ENCODE measurements at regions not wholly inside any gene's neighbourhood (a gene's known extent, or its start where the extent isn't known, plus 50 kb on each side); places are given as distances from the start of the nearest gene placed in this dataset.

- no peaks in the 10 kb centered on the region for H3K36me3 ChIP-seq (ENCODE audit: control insufficient read depth in 2 of 2, extremely low read depth in 1 of 2, insufficient read depth in 1 of 2, low read length in 1 of 2)
- no peak overlapping the region for H3K27ac Mint-ChIP-seq
- no peak overlapping the region for H3K27ac ChIP-seq (ENCODE audit: low read length)
- H3K4me1 Mint-ChIP-seq: no peaks in the 10 kb centered on the region
- no peak for DNase-seq
- H3K27me3 ChIP-seq (replicated peaks in 1 of 2; ENCODE audit: control insufficient read depth in 2 of 2, extremely low read depth in 1 of 2, insufficient read depth in 2 of 2, low read length in 1 of 2): peaks cover 0 to 3% of the 10 kb centered on the region in 2 experiments
- H3K4me1 ChIP-seq (ENCODE audit: control insufficient read depth in 1 of 2, extremely low read depth in 1 of 2, insufficient read depth in 2 of 2, low read length in 2 of 2): no peaks in the 10 kb centered on the region
- no peak overlapping the region for H3K4me3 Mint-ChIP-seq
- no peaks in the 10 kb centered on the region for H3K36me3 Mint-ChIP-seq
- H3K4me3 ChIP-seq (ENCODE audit: control insufficient read depth in 1 of 2, extremely low read depth in 1 of 2, low read length in 1 of 2): no peak overlapping the region
- no peaks in the 10 kb centered on the region for H3K27me3 Mint-ChIP-seq
- peaks cover 0 to 5% (median 0%) of the 10 kb centered on the region in 3 donors for H3K9me3 Mint-ChIP-seq
- ChIA-PET CTCF (no interaction called here), POLR2A (no interaction called here)
- ATAC-seq (replicated peaks in 1 of 4): no peak
- WGBS (ENCODE audit: insufficient coverage): no CpG with 5 or more reads among the region's 1 CpG
- no peaks in the 10 kb centered on the region for H3K9me3 ChIP-seq
Measured at GRCh38 chr2:217183471-217183870, 323.6 kb upstream of the TNP1 start.

GRCh38 chr2:217182926-217183325, 323.1 kb upstream of the TNP1 start:
- CTCF ChIA-PET: no interaction called here
- H3K27me3 ChIP-seq (replicated peaks in 1 of 2; ENCODE audit: control insufficient read depth in 2 of 2, extremely low read depth in 1 of 2, insufficient read depth in 2 of 2, low read length in 1 of 2): peaks cover 0 to 3% of the 10 kb centered on the region in 2 experiments
- no peak overlapping the region for H3K4me3 Mint-ChIP-seq

GRCh38 chr2:217181512-217181911, 321.6 kb upstream of the TNP1 start:
- Histone ChIP-seq H3K36me3 (ENCODE audit: control insufficient read depth in 2 of 2, extremely low read depth in 1 of 2, insufficient read depth in 1 of 2, low read length in 1 of 2) (no peaks in the 10 kb centered on the region), H3K27ac (ENCODE audit: low read length) (no peak overlapping the region), H3K9me3 (no peaks in the 10 kb centered on the region), H3K27me3 (replicated peaks in 1 of 2; ENCODE audit: control insufficient read depth in 2 of 2, extremely low read depth in 1 of 2, insufficient read depth in 2 of 2, low read length in 1 of 2) (no peaks in the 10 kb centered on the region), H3K4me3 (ENCODE audit: control insufficient read depth in 1 of 2, extremely low read depth in 1 of 2, low read length in 1 of 2) (no peak overlapping the region), H3K4me1 (ENCODE audit: control insufficient read depth in 1 of 2, extremely low read depth in 1 of 2, insufficient read depth in 2 of 2, low read length in 2 of 2) (no peaks in the 10 kb centered on the region)
- ChIA-PET POLR2A (interaction anchor here in 1 of 2 donors (0.6 kb wide), 1 partner anchor 9 kb away, joined by 3 read pairs; no protein-coding TSS in a partner anchor), CTCF (no interaction called here)
- H3K9me3 Mint-ChIP-seq: peaks cover 0 to 5% (median 0%) of the 10 kb centered on the region in 3 donors
- H3K27ac Mint-ChIP-seq: no peak overlapping the region
- H3K4me3 Mint-ChIP-seq: no peak overlapping the region
- no peaks in the 10 kb centered on the region for H3K4me1 Mint-ChIP-seq
- H3K27me3 Mint-ChIP-seq: no peaks in the 10 kb centered on the region
- no peaks in the 10 kb centered on the region for H3K36me3 Mint-ChIP-seq
- DNase-seq: no peak
- ATAC-seq (replicated peaks in 1 of 4): no peak

More at GRCh38 chr2:217182926-217183325, 323.1 kb upstream of the TNP1 start:
- no peaks in the 10 kb centered on the region for H3K9me3 ChIP-seq
- WGBS (ENCODE audit: insufficient coverage): 91% methylated on average over 3 of the region's 3 CpGs
- no peak for ATAC-seq (replicated peaks in 1 of 4)
- Mint-ChIP-seq H3K27me3 (no peaks in the 10 kb centered on the region), H3K27ac (no peak overlapping the region), H3K4me1 (no peaks in the 10 kb centered on the region), H3K36me3 (no peaks in the 10 kb centered on the region), H3K9me3 (peaks cover 0 to 5% (median 0%) of the 10 kb centered on the region in 3 donors)
- no peaks in the 10 kb centered on the region for H3K4me1 ChIP-seq (ENCODE audit: control insufficient read depth in 1 of 2, extremely low read depth in 1 of 2, insufficient read depth in 2 of 2, low read length in 2 of 2)
- no peaks in the 10 kb centered on the region for H3K36me3 ChIP-seq (ENCODE audit: control insufficient read depth in 2 of 2, extremely low read depth in 1 of 2, insufficient read depth in 1 of 2, low read length in 1 of 2)
- POLR2A ChIA-PET: no interaction called here
- DNase-seq: no peak
- H3K4me3 ChIP-seq (ENCODE audit: control insufficient read depth in 1 of 2, extremely low read depth in 1 of 2, low read length in 1 of 2): no peak overlapping the region
- no peak overlapping the region for H3K27ac ChIP-seq (ENCODE audit: low read length)

DNA sequence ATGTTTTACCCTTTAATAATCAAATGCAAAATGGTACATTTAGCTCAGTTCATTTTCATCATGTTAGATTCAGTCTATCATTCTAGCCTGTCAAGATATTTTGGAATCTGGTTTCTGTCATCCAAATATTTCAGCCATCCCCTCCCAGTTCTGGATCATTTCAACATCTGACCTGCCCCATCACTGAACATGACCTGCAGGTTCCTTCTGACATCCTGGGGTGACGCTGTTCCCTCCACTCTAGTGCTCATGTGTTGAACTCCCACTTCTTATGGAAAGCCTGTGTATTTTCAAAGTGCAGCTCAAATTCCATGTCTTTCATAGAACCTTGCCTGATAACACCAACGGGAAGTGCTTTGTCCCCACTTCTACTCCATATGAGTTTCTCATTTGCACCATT, 320.0 kb upstream of the TNP1 start:
- ChIA-PET POLR2A (interaction anchor here in 1 of 2 donors (0.6 kb wide), 1 partner anchor 59 kb away, joined by 9 read pairs; no protein-coding TSS in a partner anchor), CTCF (no interaction called here)
- no peak for DNase-seq
- ATAC-seq (replicated peaks in 1 of 4): no peak
- Histone ChIP-seq H3K27me3 (replicated peaks in 1 of 2; ENCODE audit: control insufficient read depth in 2 of 2, extremely low read depth in 1 of 2, insufficient read depth in 2 of 2, low read length in 1 of 2) (no peaks in the 10 kb centered on the region), H3K4me1 (ENCODE audit: control insufficient read depth in 1 of 2, extremely low read depth in 1 of 2, insufficient read depth in 2 of 2, low read length in 2 of 2) (no peaks in the 10 kb centered on the region), H3K36me3 (ENCODE audit: control insufficient read depth in 2 of 2, extremely low read depth in 1 of 2, insufficient read depth in 1 of 2, low read length in 1 of 2) (no peaks in the 10 kb centered on the region), H3K4me3 (ENCODE audit: control insufficient read depth in 1 of 2, extremely low read depth in 1 of 2, low read length in 1 of 2) (no peak overlapping the region), H3K27ac (ENCODE audit: low read length) (no peak overlapping the region), H3K9me3 (no peaks in the 10 kb centered on the region)
- Mint-ChIP-seq H3K36me3 (no peaks in the 10 kb centered on the region), H3K9me3 (peaks cover 0 to 5% (median 0%) of the 10 kb centered on the region in 3 donors), H3K4me1 (no peaks in the 10 kb centered on the region), H3K27me3 (no peaks in the 10 kb centered on the region), H3K27ac (no peak overlapping the region), H3K4me3 (no peak overlapping the region)
- WGBS (ENCODE audit: insufficient coverage): 86% methylated on average over 1 of the region's 2 CpGs

DNA sequence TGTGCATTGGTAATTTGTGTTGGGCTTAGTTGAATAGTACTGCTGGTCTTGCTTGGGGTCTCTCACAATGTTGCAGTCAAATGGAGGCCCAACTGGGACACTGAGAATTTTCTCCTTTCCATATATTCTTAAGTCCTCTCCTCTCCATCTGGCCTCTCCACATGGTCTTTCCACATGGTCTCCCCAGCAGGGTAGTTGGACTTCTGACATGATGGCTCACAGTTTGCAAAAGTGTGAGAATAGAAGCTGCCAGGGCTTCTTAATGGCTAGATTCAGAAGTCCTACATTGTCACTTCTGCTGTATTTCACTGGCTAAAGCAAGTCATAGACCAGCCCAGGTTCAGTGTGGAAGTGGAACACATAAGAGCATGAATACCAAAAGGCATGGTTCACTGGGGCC, 318.5 kb upstream of the TNP1 start:
- CTCF ChIA-PET: interaction anchor here in 1 of 2 donors (0.6 kb wide), 1 partner anchor 8 kb away, joined by 3 read pairs; no protein-coding TSS in a partner anchor
- DNase-seq (no peak), ATAC-seq (replicated peaks in 1 of 4) (no peak)
- H3K4me3 ChIP-seq (ENCODE audit: control insufficient read depth in 1 of 2, extremely low read depth in 1 of 2, low read length in 1 of 2): no peak overlapping the region
- Mint-ChIP-seq H3K27me3 (no peaks in the 10 kb centered on the region), H3K36me3 (no peaks in the 10 kb centered on the region), H3K4me1 (no peaks in the 10 kb centered on the region), H3K4me3 (no peak overlapping the region), H3K27ac (no peak overlapping the region), H3K9me3 (peaks cover 0 to 5% (median 0%) of the 10 kb centered on the region in 3 donors)
- no peaks in the 10 kb centered on the region for H3K9me3 ChIP-seq
- no peaks in the 10 kb centered on the region for H3K36me3 ChIP-seq (ENCODE audit: control insufficient read depth in 2 of 2, extremely low read depth in 1 of 2, insufficient read depth in 1 of 2, low read length in 1 of 2)
- no peaks in the 10 kb centered on the region for H3K27me3 ChIP-seq (replicated peaks in 1 of 2; ENCODE audit: control insufficient read depth in 2 of 2, extremely low read depth in 1 of 2, insufficient read depth in 2 of 2, low read length in 1 of 2)
- H3K27ac ChIP-seq (ENCODE audit: low read length): no peak overlapping the region
- no peaks in the 10 kb centered on the region for H3K4me1 ChIP-seq (ENCODE audit: control insufficient read depth in 1 of 2, extremely low read depth in 1 of 2, insufficient read depth in 2 of 2, low read length in 2 of 2)
- POLR2A ChIA-PET: no interaction called here

DNA sequence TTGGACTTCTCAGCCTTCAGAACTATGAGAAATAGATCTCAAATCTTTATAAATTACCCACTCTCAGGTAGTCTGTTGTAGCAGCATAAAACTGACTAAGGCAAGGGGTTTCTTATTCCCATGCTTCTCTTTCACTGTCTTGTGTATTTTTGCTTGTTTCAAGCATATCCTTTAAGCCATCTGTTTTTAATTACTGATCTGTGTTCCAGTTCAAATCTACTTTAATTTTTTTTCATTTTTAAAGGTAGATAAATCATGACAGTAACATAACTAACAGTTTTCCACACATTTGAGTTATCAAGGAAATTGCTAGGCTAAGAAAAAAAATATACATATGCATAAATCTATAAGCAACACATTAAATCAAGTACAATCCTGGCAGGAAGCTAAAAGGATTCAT, 317.9 kb upstream of the TNP1 start:
- CTCF ChIA-PET: interaction anchor here in 1 of 2 donors (0.6 kb wide), 1 partner anchor 9 kb away, joined by 3 read pairs; no protein-coding TSS in a partner anchor
- no peaks in the 10 kb centered on the region for H3K4me1 ChIP-seq (ENCODE audit: control insufficient read depth in 1 of 2, extremely low read depth in 1 of 2, insufficient read depth in 2 of 2, low read length in 2 of 2)
- Mint-ChIP-seq H3K36me3 (no peaks in the 10 kb centered on the region), H3K4me3 (no peak overlapping the region), H3K9me3 (peaks cover 0 to 5% (median 0%) of the 10 kb centered on the region in 3 donors), H3K27me3 (no peaks in the 10 kb centered on the region), H3K4me1 (no peaks in the 10 kb centered on the region), H3K27ac (no peak overlapping the region)
- no peaks in the 10 kb centered on the region for H3K36me3 ChIP-seq (ENCODE audit: control insufficient read depth in 2 of 2, extremely low read depth in 1 of 2, insufficient read depth in 1 of 2, low read length in 1 of 2)
- DNase-seq (no peak), ATAC-seq (replicated peaks in 1 of 4) (no peak)
- no peak overlapping the region for H3K27ac ChIP-seq (ENCODE audit: low read length)
- no peak overlapping the region for H3K4me3 ChIP-seq (ENCODE audit: control insufficient read depth in 1 of 2, extremely low read depth in 1 of 2, low read length in 1 of 2)
- H3K27me3 ChIP-seq (replicated peaks in 1 of 2; ENCODE audit: control insufficient read depth in 2 of 2, extremely low read depth in 1 of 2, insufficient read depth in 2 of 2, low read length in 1 of 2): no peaks in the 10 kb centered on the region
- POLR2A ChIA-PET: no interaction called here
- H3K9me3 ChIP-seq: no peaks in the 10 kb centered on the region

GRCh38 chr2:217171874-217172273, 312.0 kb upstream of the TNP1 start:
- Mint-ChIP-seq H3K27me3 (peaks cover 4% of the 10 kb centered on the region in 2 donors), H3K27ac (no peak overlapping the region), H3K4me1 (no peaks in the 10 kb centered on the region), H3K4me3 (no peak overlapping the region), H3K36me3 (no peaks in the 10 kb centered on the region), H3K9me3 (peaks cover 0 to 7% (median 3%) of the 10 kb centered on the region in 3 donors)
- Histone ChIP-seq H3K27me3 (replicated peaks in 1 of 2; ENCODE audit: control insufficient read depth in 2 of 2, extremely low read depth in 1 of 2, insufficient read depth in 2 of 2, low read length in 1 of 2) (no peaks in the 10 kb centered on the region), H3K4me3 (ENCODE audit: control insufficient read depth in 1 of 2, extremely low read depth in 1 of 2, low read length in 1 of 2) (no peak overlapping the region), H3K36me3 (ENCODE audit: control insufficient read depth in 2 of 2, extremely low read depth in 1 of 2, insufficient read depth in 1 of 2, low read length in 1 of 2) (no peaks in the 10 kb centered on the region), H3K9me3 (no peaks in the 10 kb centered on the region), H3K4me1 (ENCODE audit: control insufficient read depth in 1 of 2, extremely low read depth in 1 of 2, insufficient read depth in 2 of 2, low read length in 2 of 2) (no peaks in the 10 kb centered on the region), H3K27ac (ENCODE audit: low read length) (no peak overlapping the region)
- POLR2A ChIA-PET: no interaction called here
- CTCF ChIA-PET: no interaction called here
- ATAC-seq (replicated peaks in 1 of 4) (no peak), DNase-seq (no peak)
